Duodenal mucosa (tissue), 2 donors: ENCODE measurements at regions not wholly inside any gene's neighbourhood (a gene's known extent, or its start where the extent isn't known, plus 50 kb on each side); places are given as distances from the start of the nearest gene placed in this dataset.

ENCODE experiments used
- H3K27ac ChIP-seq: one replicate; pipeline ENCODE4 v1.7.0; 2013; ENCODE audit warnings: low read depth, low read length
- H3K27me3 ChIP-seq, 2 donors: one replicate each; pipeline ENCODE4 v1.7.0; 2013; ENCODE audit warnings: low read length in 2 of 2, control low read depth in 1 of 2; ENCODE audit not compliant: insufficient read depth in 2 of 2, control insufficient read depth in 1 of 2
- H3K36me3 ChIP-seq, 2 donors: one replicate each; pipeline ENCODE4 v1.7.0; 2013; ENCODE audit warnings: low read length in 2 of 2, control low read depth in 1 of 2; ENCODE audit not compliant: insufficient read depth in 2 of 2, control insufficient read depth in 1 of 2
- H3K4me1 ChIP-seq, 2 donors: one replicate each; pipeline ENCODE4 v1.7.0; 2013; ENCODE audit warnings: low read length in 2 of 2, control low read depth in 1 of 2; ENCODE audit not compliant: insufficient read depth in 2 of 2, control insufficient read depth in 1 of 2
- H3K4me3 ChIP-seq, 2 donors: one replicate each; pipeline ENCODE4 v1.7.0; 2013; ENCODE audit warnings: low read length in 2 of 2, low read depth in 1 of 2
- H3K9ac ChIP-seq, 2 donors: one replicate each; pipeline ENCODE4 v1.7.0; 2013; ENCODE audit warnings: low read length in 2 of 2, low read depth in 1 of 2
- H3K9me3 ChIP-seq, 2 donors: one replicate each; pipeline ENCODE4 v1.7.0; 2013; ENCODE audit warnings: low read length in 2 of 2, control low read depth in 1 of 2; ENCODE audit not compliant: control insufficient read depth in 1 of 2

GRCh38 chrX:51395480-51395809 lies 62.8 kb downstream of the NUDT10 start:
- H3K4me1 ChIP-seq, result no peaks in the 10 kb centered on the region
- H3K4me3 ChIP-seq, result peak overlapping the region; percentile 47 to 61
- H3K27ac ChIP-seq, result no peak overlapping the region
- H3K27me3 ChIP-seq, result peaks cover 0 to 3% of the 10 kb centered on the region in 2 donors
- no peaks in the 10 kb centered on the region for H3K9me3 ChIP-seq
- H3K36me3 ChIP-seq, result no peaks in the 10 kb centered on the region
- no peak overlapping the region for H3K9ac ChIP-seq
